ENCODE measurements at regions not wholly inside any gene's neighbourhood (a gene's known extent, or its start where the extent isn't known, plus 50 kb on each side); places are given as distances from the start of the nearest gene placed in this dataset.

DNA sequence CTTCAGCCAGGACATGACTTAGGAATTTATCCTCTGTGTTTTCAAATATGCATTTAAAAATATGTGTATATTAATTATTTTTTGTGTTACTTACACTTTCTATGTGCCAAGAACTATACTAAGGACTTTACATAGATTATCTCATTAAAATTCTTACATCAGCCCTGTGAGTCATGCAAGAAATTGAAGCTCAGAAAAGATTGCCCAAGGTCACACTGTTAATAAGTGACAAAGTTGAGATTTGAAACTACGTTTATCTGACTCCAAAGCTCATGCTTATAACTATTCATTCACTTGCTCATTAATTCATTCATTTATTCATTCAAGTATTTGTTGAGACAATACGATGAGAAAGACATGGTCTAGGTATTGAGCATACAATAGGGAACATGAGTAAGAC is 62.9 kb upstream of the CHRDL1 start:
- DNase-seq (ENCODE audit: low spot score) = no peak

DNA sequence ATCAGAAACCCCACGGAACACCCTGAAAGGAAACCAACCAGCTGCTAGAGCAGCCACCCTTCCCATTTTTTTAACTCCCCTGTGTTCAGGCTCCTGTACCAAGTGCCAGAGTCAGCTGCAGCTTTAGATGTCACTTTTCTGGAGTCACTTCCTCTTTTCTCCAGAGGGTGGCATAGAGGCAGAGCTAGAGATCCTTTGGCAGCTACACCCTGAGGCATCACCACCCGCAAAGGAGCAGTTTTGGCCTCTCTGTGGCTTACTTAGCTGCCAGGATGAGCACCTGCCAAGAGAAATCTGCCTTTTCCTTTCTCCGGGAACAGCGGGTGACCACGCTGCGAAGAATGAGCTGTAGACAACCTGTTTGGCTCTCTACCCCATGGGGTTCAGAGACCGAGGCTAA is 58.0 kb upstream of the CHRDL1 start:
- DNase-seq (ENCODE audit: low spot score) = peak; percentile 34

GRCh38 chrX:110852180-110852579 is 56.6 kb upstream of the CHRDL1 start:
- DNase-seq (ENCODE audit: low spot score) = no peak

DNA sequence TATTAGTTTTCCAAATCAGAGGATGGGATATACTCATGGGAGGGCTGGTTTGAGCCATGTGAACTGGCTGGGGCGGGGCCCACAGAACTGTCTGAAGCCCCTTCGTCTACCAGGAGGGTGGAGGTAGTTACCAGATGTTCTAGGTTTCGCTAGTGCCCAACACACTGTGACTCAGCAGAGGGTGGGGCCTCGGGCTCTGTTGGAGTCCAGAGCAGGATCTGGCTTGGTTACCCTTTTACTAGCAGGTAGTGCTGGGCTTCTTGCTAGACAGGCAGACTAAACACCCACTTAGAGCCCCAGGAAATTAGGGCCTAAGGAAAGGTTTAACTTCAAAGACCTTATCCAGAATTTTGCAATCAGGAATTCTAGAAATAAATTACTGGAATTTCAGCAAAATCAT is 56.2 kb upstream of the CHRDL1 start:
- no peak for DNase-seq (ENCODE audit: low spot score)

DNA sequence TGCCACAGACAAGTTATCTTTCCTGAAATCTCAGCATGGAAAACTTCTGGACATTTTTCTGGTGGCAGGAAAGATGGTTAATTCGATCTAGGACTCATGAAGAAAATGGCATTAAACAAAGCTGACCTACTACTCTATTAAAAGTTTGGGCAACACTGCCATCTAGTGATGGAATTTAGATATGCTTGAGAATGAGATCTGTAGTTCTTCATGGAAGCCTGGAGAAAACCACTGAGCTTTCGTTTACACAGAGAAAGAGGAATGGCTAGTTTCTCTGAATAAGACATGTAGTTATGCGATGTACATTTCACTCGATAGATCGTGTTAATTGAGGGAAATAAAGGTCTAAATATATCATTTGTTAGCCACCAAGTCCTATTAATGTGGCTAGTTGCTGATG is 51.7 kb upstream of the CHRDL1 start:
- peak; percentile 65 for DNase-seq (ENCODE audit: low spot score)

- DNase-seq (ENCODE audit: low spot score) = no peak
Measured at GRCh38 chrX:110846071-110846470, 50.5 kb upstream of the CHRDL1 start.

All from Ammon's horn (tissue), 1 donor.